HG03175 (cell line): ENCODE measurements at regions not wholly inside any gene's neighbourhood (a gene's known extent, or its start where the extent isn't known, plus 50 kb on each side); places are given as distances from the start of the nearest gene placed in this dataset.
"Not testable (repeated sequence)": the region's sequence is repeated elsewhere in the genome, so short reads cannot be mapped to it uniquely, and the experiment has no call there.

ENCODE experiments used
- ATAC-seq: cut with Tn5 transposase; IDR thresholded peaks from one replicate; pipeline ENCODE4 v1.9.1; 2021; ENCODE audit warnings: mild to moderate bottlenecking, moderate library complexity; ENCODE audit not compliant: unreplicated experiment

DNA sequence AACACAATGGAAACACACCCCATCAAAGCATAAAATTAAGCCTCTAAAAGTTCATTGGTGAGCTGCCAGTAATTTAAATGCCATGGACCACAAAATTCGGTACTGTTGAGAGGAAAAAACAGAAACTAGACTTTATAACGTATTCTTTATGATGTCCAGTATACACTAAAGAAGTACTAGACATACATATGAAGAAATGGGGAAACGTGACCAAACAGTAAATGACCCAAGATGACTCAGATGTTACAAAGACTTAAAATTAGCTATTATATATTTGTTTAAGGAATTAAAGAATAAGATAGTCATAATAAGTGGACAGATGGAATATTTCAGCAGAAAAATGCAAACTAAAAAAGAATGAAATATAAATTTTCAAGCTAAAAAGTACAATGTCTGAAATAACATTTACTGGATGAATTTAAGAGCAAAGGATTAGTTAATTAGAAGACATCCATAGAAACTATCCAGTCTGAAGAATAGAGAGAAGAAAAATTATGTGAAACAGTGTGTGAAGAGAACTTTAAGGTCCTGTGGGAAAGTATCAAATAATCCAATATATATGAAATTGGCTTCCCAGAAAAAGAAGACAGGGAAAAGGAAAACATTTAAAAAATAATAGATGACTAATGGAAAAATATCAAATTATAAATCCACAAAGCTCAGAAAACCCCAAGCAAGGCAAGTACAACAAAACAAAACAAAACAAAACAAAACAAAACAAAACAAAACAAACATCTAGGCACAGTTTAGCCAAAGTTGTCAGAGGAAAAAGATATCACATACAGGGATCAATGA is 69.4 kb downstream of the SAMD9 start:
- no peak for ATAC-seq

DNA sequence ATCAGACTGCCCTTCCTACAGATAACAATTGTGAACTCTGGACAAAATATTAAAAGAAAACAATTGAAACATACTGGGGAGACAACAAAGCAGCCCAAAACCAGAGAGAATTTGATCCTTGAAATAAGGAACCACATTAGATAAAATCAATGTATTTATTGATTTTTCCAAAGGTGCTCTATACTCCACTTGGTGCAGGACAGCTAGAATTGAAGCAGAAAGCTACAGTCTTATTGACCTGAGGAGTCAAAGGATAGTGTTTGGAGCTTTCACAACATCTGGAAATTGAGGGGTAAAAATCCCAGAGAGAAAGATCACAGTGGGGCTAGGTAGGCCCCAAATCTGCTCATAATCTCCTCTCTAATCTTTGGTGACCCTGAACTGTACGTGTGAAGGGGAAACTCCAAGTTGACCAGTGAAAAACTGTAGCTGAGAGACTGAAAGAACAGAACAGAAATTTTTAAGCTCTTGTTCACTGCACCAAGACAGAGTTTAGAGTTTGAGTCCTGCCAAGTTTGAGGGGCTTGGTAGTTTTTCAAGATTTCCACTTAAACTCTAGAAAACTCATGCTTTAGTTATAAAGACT is 70.2 kb downstream of the SAMD9 start:
- no peak for ATAC-seq

DNA sequence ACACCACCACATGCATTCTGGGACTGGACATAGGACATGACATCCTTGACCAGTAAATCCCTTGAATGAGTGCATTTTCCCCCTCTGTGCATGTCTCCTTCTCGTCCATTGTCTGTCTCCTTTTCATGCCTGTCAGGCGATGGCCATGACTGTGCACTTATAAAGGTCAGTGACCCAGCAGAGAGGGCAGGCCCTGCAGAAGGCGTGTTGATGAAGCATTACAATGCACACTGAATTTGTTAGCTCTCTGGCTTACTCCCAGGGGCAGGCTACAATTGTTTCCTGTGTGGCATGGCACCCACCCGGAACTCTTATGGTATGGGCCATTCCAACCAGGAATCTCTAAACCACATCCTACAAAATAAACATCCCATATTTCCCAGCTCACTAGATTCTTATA is 71.1 kb downstream of the SAMD9 start:
- no peak for ATAC-seq

- no peak for ATAC-seq
Measured at GRCh38 chr7:93044147-93044810, 73.5 kb downstream of the SAMD9 start.

- no peak for ATAC-seq
Measured at GRCh38 chr7:93043385-93043985, 74.3 kb downstream of the SAMD9 start.

- no peak for ATAC-seq
Measured at GRCh38 chr7:93040355-93040754, 77.4 kb downstream of the SAMD9 start.

GRCh38 chr7:93039786-93040185 is 78.0 kb downstream of the SAMD9 start:
- no peak for ATAC-seq

DNA sequence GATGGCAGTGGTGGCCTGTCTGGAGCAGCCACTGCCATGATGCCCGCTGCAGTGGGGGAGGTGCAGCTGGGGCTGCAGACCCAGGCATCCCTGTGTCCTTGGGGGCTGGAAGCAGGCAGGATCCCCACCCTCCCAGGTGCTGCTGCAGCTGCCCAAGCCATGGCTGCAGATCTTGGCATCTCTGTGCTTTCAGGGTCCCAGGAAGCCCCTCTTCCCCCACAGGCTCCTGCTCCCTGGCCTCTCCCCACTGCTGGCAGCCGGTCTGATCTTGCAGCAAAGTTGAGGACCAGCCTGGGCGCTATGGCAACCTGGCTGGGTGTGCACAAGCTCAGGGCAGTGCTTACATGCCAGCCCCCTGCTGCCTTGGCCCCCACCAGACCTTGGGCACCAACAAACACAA is 78.5 kb downstream of the SAMD9 start:
- ATAC-seq, result no peak

- ATAC-seq, result peak; percentile 90
Measured at GRCh38 chr7:93036807-93037206, 81.0 kb downstream of the SAMD9 start.

DNA sequence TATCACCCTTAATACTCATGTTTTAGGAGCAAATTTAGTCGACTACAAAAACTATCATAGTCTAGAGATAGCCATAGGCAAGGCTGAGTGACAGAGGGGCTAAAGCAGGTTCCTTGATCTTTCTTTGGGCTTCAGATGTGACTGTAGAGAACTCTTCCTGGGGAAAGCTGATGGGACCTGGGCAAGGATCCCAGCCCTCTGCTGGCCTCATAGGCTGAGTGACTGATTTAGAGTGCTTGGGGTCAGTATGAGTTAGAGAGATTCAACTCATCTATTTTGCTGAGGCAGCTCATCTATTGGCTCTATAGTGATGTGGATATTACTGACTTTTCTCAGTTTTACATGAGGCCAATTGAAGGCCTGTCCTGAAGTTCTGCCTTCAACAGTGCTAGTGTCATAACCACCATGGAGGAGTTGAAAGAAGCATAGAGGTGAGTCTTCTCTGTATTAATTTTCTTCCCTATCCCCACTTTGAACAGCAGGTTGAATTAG is 81.6 kb downstream of the SAMD9 start:
- no peak for ATAC-seq

GRCh38 chr7:93031795-93032194 is 86.0 kb downstream of the SAMD9 start:
- no peak for ATAC-seq

- no peak for ATAC-seq
Measured at GRCh38 chr7:93030605-93031225, 87.1 kb downstream of the SAMD9 start.

DNA sequence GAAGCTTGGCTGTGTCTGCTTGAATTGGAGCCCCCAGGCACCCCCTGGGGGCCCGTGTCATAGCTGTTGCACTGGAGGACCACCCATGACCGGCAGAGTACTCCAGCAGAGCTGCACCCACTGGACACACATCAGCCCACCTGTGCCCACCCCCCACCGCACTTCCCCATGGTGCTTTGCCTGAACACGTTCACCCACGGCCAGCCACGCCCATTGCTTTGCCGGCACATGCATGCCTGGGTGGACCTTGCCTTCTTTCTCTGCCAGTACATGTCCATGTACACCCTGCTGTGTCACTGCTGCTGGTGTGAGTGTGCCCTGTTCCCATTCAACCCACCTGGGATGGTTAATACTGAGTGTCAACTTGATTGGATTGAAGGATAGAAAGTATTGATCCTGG is 88.7 kb downstream of the SAMD9 start:
- ATAC-seq, result no peak

DNA sequence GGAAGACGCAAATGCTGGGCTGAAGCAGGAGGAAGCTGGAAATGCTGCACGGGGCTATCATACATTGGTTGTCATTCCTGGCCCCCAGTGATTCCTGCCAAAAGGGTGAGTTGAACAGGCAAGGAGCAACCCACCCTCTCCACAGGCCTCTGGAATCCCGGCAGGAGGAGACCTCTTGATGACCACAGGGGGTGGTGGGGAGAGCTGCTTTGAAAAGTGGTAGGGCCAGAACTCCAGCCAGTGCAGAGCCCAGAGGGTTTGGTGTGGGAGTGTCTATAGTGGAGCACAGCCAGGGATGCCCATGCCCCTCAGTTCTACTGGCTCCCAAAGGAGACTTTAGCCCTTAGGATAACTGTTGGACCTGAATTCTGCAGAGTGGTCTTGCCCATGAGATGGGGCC is 89.2 kb downstream of the SAMD9 start:
- ATAC-seq, result no peak

DNA sequence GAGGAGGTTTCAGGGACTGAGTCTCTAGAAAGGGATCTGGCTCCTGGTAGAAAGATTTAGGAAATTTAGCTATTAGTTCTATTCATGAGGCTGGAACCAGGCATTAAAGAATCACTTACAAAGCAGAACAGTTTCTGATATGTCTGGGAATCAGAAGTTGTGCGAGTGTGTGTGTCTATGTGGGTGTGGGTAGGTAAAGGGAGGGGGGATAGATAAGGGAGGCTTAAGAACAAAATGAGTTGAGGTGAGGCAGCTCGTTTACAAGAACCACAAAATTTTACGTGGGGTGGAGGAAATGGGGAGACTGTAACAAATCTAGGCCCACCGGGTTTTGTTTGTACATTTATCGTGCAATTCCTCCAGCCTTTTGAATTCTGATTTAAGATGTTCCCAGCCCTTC is 90.7 kb downstream of the SAMD9 start:
- ATAC-seq, result no peak

DNA sequence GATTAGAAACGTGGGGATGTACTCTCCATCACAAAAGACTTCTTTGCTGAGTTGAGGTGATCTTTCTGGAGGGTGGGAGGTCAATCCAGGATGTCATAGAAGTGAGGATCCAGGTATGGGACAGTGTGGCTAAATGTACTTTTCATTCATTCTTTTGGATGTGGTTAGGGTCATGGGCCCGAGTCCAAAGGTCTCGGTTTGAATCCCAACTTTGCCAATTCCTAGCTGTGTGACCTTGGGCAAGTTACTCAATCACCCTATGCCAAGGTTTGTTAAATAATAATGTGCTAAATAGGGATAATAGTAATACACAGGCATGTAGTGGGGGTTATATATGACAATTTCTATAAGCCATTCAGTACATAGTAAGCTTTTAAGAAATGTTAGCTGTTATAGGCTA is 91.4 kb downstream of the SAMD9 start:
- no peak for ATAC-seq

GRCh38 chr7:93025389-93025788 is 92.4 kb downstream of the SAMD9 start:
- ATAC-seq, result no peak

GRCh38 chr7:93022931-93023478 is 94.8 kb downstream of the SAMD9 start:
- ATAC-seq, result not testable (repeated sequence)

DNA sequence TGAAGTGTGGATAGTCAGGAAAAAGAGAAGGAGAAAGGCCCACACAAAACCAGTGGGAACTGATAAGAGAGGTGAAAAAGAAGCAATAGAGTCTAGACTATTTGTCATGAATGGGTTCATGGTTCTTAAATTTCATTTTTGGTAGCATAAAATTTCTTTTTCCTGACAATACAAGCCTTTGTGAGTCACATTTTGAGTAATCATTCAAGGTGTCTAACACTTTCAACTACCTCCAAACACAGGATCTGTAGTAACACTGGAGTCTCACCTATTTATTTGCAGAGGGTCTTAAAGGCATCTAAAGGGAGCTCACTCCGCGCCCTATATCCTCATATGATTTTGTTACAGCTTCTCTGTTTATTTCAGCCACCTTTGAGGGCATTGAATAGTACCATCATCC is 96.0 kb downstream of the SAMD9 start:
- ATAC-seq, result no peak

DNA sequence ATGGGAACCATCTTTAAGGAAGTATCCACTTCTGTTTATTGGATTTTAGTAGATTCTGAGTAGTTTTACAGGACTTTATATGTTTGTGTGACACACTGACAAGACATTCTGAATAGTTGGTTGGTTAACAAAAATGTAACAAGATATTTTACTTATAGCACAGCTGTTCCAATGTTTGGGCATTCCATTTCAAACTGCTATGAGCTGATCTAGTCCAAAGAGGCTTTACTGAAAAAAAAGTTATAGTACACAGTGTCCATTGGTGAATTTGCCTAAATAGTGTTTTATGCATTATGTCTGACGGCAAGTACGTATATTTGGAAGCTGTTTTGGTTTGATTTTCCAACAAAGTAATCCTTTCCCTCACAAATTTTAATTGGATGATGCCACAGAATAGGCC is 99.1 kb downstream of the SAMD9 start:
- no peak for ATAC-seq
